ENCODE measurements at regions not wholly inside any gene's neighbourhood (a gene's known extent, or its start where the extent isn't known, plus 50 kb on each side); places are given as distances from the start of the nearest gene placed in this dataset.

DNA sequence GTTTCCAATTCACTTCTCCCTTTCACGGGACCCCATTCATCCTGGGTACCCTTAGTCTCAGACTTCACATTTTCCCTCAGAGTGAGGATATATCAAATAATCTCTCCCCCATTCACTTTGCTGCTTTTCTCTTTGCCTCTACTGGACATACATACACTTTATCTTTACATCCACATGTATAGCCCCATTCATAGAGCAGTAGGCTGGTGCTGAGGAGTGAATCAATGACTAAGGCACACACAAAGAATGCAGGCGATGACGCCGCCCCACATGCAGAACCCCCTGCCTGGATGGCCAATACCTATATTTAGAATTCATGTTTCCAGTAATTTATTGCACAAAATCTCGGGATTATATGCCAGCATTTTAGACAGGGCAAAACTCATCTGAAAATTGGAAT, 554.3 kb upstream of the TENM3 start:
- DNase-seq, result no peak

DNA sequence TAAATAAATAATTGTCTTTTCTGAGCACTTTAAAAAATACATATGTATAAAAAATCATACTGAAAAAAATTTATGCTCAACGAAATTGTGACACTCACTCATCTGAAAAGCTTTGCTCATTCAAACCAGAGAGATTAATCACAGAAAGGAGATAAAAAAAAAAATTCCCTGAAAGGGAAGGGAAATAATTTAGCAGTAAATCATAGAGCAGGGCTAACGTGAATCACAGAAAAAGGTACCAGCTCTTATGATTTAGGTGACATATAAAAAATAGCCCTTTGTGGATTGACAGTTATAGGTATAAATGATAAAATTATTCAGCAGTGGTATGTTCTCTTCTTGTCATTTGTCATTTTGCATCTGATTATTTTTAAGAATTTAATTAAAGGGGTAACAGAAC, 552.7 kb upstream of the TENM3 start:
- DNase-seq, result no peak

DNA sequence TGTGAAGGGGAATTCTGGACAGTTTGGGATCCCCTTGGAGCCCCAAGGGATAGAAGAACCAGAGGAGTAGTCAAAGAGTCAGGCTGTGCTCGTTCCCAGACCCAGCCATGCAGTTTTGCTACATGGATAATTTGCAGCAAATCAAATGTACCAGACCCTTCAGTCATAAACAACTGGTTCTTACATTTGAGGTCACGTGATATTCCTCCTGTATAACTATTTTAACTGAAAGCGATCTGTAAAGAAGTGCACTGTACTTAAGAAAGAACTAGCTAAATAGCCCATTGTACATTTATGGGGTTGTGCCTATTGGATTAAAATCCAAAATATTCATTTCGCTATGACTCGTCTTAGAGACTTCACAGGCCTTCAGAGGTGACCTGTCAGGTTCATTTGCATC, 550.2 kb upstream of the TENM3 start:
- no peak for DNase-seq

DNA sequence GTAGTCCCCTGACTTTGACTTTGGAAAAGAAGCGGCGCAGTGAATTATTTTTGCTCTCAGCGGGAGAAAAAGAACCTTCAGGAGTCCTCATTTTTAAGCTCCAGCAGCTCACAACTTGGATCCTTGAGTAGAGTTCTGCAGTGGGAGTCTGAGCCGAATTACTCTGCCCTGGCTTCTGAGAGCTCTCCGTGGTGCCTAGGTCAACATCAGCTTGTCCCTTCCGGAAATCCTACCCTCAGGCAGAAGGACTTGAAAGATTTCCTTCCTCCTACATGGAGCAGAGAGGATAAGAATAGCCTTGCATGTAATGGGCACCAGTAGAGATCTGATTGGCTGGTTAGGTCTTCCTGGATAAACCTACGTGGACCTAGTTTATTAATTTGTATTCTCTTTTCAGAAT, 549.7 kb upstream of the TENM3 start:
- no peak for DNase-seq

DNA sequence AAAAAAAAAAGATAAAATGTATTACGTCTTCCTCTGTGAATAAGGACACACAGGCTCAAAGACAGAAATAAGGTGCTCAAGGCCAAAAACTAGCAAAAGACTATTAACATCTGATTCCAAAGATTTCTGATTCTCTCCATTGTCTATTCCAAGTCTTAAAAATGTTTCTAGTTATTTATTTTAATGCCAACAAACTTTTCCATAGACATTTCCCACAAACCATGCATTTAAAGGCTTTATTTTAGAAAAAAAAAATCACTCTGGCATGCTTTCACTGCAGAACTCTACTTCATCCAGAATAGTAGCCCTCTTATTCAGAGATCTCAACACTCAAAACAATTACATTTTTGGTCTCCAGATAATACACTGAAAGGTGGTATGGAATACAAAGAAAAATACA, 545.0 kb upstream of the TENM3 start:
- DNase-seq, result no peak

DNA sequence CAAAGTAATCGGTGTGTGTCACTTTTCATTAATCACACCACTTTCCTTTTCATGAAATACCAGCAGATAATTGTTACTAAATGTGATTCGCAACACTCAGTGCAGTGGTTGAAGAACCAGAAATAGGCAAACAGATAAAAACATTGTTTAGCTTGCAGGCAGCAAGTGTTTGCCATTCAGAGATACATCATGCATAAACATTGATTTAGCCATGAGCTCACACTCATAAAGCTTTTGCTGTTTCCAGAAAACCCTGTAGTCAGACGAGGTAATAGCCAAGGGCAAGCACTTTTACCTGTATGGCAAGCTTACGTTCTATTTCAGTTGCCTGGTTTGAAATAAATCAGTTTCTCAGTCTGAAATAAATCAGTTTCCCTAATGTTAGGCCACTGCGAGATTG, 542.0 kb upstream of the TENM3 start:
- no peak for DNase-seq

DNA sequence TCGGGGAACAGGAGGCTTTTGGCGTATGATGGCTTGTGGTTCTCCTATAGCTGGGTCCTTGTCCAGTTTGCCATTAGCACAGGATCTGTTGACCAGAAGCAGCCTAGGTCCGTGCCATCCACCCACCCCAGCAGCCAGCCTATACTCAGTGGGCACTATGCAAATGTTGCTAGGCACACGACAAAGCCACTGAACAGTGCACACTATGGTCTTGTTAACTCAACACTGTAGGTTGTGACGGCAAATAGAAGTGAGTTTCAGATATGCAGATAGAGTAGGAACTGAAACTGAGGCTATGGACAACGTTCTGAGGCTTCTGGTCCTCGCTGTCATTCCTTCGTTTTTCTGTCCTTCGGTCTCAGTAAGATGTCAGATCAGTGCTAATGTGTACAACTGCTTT, 541.3 kb upstream of the TENM3 start:
- peak; percentile 39 for DNase-seq

DNA sequence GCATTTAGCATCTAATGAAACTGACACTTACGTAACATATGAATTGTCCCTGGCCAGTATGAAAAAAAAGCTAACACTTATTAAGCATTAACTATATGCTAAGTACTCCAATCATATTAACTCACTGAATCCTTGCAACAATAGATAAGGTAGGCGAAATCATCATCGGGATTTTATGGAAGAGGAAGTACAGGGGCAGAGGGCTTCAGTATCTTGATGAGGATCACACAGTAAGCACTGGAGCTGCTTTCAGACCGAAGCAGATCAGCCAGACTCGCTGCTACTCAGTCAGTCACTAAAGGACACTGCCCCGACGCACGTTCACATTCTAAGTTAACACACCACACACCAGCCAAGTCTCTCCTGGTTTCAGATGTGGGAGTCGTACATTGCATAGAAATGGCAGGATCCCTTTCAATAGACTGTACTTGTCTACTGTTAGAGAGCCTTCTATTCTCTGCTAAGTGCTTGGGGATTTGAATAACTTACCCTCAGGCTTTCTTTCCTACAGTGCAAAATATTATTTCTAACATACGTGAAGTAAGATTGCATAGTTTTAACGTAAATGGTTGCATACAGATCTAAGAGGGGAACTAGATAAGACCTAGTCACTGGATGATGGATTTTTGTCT, 540.2 kb upstream of the TENM3 start:
- no peak for DNase-seq

DNA sequence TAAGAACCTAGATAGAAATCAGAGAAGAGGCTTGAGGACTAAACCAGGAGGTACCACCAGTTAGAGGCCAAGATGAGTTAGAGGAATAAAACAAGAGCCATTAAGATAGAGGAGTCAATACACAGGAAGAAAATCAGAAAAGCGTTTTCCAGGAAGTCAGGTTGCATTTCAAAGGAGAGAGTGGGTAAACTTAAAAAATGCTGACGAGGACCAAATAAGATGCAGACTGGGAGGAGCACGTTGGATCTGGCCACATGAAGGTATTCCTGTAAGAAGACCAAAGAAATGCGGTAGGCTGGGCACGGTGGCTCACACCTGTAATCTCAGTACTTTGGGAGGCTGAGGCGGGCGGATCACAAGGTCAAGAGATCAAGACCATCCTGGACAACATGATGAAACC, 533.1 kb upstream of the TENM3 start:
- DNase-seq, result no peak

DNA sequence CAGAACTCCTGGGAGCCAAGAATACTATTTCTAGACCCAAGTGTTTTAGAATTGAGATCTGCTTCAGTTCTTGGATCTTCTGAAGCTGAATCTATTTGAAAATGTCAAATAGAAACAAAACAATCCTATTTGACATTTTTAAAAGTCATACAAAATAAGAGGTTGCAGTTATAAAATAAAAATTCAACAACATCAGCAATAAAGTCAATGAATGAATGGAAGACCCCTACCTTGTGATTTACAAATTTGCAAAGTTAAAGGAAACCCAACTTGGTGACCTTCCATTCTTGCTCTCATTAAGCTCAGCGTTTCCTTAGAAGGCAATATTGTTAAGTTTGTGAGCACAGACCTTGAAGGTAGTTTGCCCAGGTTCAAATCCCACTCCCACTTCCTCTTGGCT, 531.8 kb upstream of the TENM3 start:
- DNase-seq, result no peak

DNA sequence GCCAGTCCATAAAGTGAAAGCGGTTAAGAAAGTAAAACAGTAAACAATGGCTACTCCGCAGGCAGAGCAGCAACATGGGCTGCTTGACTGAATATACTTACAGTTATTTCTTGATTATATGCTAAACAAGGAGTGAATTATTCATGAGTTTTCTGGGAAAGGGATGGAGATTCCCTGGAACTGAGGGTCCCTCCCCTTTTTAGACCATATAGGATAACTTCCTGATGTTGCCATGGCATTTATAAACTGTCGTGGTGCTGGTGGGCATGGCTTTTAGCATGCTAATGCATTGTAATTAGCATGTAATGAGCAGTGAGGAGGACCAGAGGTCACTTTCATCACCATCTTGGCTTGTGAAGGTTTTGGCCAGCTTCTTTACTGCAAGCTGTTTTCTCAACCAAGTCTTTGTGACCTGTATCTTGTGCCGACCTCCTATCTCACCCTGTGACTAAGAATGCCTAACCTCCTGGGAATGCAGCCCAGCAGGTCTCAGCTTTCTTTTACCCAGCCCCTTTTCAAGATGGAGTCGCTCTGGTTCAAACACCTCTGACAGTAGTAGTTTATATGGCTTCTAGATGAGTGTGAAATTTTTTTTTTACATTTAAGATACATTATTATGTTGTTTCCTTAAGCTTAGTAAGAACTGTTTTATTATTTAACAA, 514.8 kb upstream of the TENM3 start:
- DNase-seq, result no peak

DNA sequence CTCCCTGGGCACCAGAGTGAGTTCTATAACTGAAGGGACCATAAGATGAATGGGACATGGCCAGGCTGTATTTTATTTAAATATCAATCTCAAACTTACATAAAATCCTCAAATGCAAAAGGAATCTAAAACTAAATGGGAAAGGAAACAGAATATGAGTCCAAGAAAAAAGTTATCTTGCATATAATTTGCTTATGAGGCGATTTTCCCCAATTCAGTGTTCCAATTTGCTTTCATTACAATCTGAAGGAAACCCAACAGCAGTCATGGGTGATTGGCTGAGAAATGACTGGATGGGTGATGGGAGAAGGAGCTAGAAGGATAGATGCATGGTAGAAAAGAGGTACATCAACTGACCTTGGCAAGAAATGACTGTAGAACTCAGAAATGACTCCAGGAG, 511.3 kb upstream of the TENM3 start:
- DNase-seq, result no peak

DNA sequence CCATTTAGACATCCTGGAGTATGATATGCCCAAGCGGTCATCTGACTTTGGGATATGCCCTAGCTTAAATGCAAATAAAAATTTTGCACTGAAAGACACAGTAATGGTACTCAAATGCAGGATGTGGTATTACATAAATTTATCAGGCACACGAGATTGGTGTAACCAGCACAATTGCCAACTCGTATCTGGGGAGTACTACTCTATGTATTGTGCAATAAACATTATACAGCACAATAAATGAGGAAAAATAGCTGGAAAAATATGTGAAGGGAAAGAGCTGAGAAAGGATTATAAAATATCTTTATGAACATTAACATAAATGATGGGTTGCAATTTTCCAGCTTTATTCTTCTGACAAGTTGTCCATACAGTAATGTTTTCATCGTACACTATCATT, 505.5 kb upstream of the TENM3 start:
- DNase-seq, result no peak

DNA sequence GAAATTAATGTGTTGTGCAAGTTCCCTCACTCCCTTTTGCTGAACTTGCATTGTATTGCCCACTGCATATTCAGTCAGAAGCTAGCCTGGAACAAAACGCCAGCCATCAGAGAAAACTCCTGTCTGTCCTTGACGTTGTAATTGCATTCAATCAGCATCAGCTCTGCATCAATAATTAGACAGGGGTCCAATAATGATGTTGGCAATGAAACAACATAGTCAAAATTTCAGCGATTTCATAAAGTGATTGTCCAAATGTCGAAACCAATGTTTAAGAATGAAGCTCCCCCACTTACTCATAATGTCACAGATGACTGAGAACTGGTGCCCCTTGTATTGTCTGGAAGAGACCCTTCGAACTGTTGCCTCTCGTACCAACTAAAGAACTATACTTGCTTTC, 504.2 kb upstream of the TENM3 start:
- DNase-seq, result no peak

DNA sequence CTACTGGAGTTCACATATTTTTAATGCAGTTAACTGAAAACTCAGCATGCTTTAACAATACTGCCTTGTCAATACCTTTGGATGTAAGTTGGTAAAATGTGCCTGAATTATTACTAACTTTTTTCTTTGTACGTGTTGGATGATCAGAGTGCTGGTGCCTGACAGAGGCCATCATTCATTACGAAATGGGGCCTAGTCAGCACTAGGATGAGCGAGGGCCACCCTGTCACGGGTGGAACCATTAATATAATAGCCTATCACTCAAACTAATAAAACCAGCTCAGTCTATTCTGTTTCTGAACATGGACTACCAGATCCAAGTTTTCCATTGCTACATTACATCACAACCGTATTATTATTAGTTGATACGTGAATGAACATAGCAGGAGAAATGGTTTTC, 501.7 kb upstream of the TENM3 start:
- no peak for DNase-seq

DNA sequence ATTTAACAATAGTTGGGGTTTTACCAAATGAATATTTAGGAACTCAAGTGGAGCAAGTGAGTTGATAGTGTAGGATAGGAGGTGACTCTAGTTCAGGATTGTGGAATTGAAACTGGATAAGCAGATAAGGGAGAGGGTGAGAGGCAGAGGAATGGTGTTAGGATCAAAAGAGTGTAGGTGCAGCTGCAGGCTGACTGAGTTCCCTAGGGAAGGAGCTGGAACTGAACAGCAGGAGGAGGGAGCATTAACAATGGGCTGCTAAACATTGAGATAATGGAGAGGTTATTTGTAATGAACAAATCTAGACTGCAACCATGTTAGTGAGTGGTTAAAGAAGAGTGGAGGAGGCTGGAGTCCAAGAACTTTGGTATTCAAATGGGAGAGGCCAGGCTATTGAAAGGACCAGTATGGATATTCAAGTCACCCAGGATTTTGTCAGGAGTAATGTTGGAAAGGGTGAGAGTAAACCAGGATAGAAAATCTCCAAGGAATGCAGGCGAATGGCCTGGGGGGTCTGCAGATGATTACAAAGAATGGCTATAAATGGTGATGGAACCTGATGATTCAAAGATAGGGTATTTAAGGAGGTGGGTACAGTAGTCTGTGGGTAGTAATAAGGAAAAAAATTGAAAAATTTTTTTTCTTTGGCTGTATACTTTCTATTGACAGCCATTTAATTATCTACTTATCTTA, 497.1 kb upstream of the TENM3 start:
- DNase-seq, result no peak

DNA sequence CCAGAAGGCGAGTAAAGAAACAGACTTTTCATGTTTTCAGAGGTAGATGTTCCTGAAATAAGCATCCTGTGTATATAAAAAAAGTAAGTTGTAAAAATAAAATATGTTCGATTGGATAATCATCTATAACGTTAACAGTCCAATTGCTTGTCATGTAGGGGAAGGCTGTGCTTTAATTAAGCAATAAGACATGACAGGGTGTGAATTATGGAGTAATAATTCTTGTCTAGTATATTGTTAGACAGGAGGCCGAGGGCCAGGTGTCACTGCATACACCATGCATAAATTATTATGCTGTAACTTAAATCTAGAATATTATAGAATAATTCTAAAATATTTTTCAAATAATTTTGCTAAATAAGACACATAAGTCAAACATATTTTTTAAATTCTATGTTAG, 494.6 kb upstream of the TENM3 start:
- DNase-seq, result no peak

DNA sequence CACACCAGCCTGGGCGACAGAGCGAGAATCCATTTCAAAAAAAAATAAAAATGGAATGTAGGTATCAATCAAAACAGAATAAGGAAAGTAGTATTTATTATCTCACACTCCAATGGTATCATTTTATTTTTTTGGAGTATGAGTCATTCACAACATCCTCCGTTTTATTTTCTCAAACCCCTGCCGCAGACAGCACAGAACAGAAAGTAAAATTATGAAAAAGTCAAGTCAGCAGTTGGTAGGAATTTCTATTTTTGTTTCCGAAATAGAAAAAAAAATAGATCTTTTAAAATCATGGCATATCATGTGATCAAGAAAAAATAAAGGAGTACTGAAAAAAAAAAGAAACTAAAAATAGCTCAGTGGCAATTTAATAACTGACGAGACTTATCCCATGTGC, 490.7 kb upstream of the TENM3 start:
- DNase-seq, result no peak

DNA sequence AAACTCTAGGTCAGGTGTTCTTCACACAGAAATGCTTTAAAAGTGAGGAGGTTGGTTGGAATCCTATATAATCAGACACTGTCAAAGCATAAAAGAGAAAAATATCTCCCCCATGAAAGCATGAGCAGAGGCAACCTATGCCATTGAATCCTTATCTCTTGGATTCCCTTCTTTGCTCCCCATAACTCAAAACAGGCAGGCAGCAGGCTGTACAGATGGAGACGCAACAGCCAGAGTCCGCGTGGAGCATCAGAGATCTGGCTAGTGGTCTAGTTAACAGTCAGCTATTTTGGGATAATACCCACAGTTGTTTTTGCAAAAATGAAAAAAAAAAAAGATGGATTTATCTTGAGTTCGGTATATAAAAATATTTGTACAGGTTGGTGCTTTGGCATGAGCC, 490.0 kb upstream of the TENM3 start:
- DNase-seq, result no peak

DNA sequence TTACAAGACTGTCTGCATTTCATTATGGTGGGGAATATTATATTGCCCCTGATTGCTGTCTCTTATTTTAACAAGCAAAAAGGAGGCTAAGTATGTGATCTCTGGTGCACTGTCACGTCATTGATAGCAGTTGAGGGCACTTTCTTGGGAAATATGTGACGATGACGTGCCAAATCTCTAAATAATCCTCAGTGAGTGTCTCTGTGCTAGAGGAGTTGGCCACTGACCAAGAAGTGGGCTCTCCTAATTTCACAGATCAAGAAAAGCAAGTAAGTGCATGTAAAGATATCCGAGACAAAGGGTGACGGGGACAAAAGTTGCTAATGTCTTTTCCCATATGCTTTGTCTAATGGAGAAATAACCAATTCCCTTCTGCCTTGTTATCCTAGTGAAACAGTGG, 487.4 kb upstream of the TENM3 start:
- DNase-seq, result no peak

DNA sequence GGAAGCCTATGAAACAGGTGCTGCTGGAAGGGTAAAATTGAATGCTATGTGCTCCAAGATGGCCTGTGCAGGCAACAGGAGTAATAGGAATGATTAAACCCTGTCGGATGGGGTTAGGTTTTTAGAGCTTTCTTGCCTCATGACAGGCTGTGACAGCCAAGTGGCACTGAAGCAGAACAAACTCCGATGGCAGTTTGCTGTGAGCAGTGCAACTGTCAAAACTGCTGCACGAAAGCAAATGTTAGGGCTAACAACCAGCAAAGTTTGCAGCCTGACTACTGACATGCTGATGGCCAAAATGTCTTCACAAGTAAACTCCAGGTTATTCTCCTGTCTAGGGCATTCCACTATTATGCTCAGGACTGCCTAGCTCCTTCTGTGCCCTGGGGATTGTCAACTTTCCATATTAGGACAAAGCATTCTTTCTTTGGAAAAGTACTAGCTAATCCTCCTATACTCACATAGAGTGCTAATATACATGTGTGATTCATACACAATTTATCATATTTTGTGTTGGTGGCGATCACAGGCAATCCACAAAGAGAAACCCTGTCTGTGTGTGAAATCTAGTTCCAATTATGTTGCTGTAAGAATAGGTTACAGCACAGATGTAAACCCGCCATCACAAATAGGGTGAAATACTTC, 486.6 kb upstream of the TENM3 start:
- no peak for DNase-seq

DNA sequence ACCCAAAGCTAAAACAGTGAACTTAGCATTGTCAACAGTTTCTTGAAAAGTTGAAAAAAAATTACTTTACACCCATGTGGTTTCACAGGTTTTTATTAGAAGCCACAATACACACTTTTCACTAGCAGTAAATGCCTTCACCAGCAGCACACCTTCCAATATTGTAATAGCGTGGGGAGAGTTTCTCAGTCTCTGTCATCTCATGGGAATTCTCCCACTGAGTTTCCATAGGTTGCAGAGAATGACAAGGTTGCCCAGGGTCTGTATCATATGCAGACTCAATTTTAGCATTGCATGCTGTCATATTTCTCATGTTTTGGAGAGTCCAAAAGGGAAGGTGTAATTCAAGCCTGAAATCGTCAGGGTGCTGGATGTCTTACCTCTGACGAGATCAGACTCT, 486.1 kb upstream of the TENM3 start:
- no peak for DNase-seq

DNA sequence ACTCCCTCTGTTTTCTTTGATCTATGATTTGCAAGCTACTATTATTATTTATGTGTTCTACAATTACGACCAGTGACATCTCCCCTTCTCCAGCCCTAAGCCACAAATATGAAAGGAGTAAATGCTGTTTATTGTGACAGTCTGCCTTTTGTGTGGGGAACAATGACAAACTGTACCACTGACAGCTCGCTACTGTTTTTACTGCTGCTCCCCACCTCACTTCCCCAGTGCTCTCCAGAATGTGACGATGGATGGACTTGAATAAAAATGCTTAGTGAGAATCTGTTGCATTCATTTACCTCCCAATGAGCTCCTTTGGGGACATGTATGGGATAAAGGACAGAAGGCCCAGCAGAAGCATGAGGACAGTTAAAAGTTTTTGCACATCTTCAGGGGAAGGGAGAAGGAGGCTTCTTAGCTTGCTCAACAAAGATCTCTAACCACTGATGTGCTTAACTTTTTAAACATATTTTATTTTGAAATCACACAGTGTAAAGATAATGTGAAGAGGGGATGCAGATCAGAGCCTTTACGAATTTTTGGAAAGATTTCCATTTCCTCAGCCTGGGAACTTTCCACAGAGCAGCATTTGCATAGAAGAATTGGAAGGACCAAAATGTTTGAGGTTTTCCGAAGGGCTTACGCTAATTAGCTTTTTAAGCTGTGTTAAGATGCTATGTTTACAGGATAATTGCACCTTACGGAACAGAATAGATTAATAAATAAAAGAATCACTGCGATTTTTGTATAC, 485.1 kb upstream of the TENM3 start:
- DNase-seq, result no peak

DNA sequence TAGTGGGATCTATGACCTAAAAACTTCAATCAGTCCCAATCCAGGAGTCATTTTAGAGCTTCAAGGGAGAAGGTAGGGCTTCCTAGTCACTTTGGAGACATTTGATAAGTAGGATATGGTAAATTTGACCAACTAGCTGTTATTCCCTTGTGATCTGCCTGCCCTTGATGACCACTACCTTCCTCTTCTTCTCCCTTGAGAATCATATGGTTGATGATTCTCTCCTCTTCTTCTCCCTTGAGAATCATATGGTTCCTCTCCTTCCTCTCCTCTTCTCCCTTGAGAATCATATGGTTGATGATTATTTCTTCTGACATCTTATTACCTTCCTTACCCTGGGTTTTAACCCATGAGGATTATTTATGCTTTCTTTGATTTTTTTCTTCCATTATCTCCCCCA, 482.6 kb upstream of the TENM3 start:
- no peak for DNase-seq
